Heart left ventricle (tissue), 13 donors: ENCODE measurements at regions not wholly inside any gene's neighbourhood (a gene's known extent, or its start where the extent isn't known, plus 50 kb on each side); places are given as distances from the start of the nearest gene placed in this dataset.
A peak's percentile ranks its signal among the peaks of the same experiment; 100 is the strongest.

Experiments used
- POLR2A ChIP-seq, 2 donors: fragments of 450-650 bp; IDR thresholded peaks; one replicate each; pipeline ENCODE4 v1.6.1; 2017; ENCODE audit warnings: antibody characterized with exemption in 2 of 2, mild to moderate bottlenecking in 2 of 2, moderate library complexity in 2 of 2
- TF ChIP-seq, protein P1 (sequence below), 12 donors: fragments of 200-600 bp; sonication (generic) in 4 of 12; IDR thresholded peaks; one replicate each; pipeline versions ENCODE4 v1.5.0 to v1.8.0; 2018 to 2022; ENCODE audit warnings: antibody characterized with exemption in 12 of 12, mild to moderate bottlenecking in 5 of 12
- donor health status: ischemic (EF 13 %, LVEDD 7.1; RV severe dilation, severe dysfunction).
- donor health status: DM: no; HTN: yes; CAD: no.
- donor health status: DM: no; HTN: no; CAD: no.
- donor health status: ischemic (EF 25% LVEDD 6.9; RV normal size, moderate dysfunction).
- donor health status: ischemic (EF 25% LVEDD 5.7; RV mildly dilated, moderate dysfunction).
- donor health status: ischemic (EF 35%, LVEDD 5.7; RV mildly dilated, moderate dysfunction).
- donor health status: nonischemic (EF 11% LVEDD 7.7; RV severe dilation, severe dysfunction).
- donor health status: DM: yes; HTN: yes; CAD: no.
- donor health status: PGD.
- donor health status: ischemic (EF 29% LVEDD 5.4; RV normal size, mild dysfunction).
- donor health status: nonischemic (EF 23%, LVEDD 6.1; RV moderate dilation, normal function).

- TF ChIP-seq POLR2A (IDR thresholded peaks at IDR 0.05): no peak
- TF ChIP-seq, protein P1, sequence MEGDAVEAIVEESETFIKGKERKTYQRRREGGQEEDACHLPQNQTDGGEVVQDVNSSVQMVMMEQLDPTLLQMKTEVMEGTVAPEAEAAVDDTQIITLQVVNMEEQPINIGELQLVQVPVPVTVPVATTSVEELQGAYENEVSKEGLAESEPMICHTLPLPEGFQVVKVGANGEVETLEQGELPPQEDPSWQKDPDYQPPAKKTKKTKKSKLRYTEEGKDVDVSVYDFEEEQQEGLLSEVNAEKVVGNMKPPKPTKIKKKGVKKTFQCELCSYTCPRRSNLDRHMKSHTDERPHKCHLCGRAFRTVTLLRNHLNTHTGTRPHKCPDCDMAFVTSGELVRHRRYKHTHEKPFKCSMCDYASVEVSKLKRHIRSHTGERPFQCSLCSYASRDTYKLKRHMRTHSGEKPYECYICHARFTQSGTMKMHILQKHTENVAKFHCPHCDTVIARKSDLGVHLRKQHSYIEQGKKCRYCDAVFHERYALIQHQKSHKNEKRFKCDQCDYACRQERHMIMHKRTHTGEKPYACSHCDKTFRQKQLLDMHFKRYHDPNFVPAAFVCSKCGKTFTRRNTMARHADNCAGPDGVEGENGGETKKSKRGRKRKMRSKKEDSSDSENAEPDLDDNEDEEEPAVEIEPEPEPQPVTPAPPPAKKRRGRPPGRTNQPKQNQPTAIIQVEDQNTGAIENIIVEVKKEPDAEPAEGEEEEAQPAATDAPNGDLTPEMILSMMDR (IDR thresholded peaks at IDR 0.05): peak in 8 of 12 donors; percentile 20 to 47 (median 33)
Observed at GRCh38 chr12:86914721-86915120, 658.5 kb upstream of the MGAT4C start.
